ENCODE measurements at regions not wholly inside any gene's neighbourhood (a gene's known extent, or its start where the extent isn't known, plus 50 kb on each side); places are given as distances from the start of the nearest gene placed in this dataset.

DNA sequence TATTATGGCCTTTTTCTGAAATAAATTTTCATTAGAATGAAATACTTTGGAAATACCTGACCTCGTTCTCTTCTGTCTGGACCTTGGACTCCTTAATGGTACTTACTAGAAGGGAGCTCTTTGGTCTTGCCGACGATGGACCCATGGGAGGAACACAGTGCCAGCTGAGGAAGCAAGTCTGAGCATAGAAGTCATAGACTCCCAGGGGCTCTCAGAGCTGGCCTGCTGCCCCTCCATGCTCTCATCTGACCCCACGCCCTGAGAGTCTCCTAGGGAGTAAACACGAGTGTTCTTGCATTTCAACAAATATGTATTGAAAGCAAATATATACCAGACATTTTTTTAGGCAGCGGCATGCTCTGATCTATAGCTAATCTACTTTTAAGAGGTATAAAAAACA, 87.8 kb downstream of the PLEKHG1 start:
- WGBS, 2 donors, result 39 to 41% methylated on average over 6 of the region's 6 CpGs
- no peaks in the 10 kb centered on the region for H3K36me3 ChIP-seq
- no peaks in the 10 kb centered on the region for H3K9me3 ChIP-seq
- no peak overlapping the region for H3K4me3 ChIP-seq (replicated peaks in 1 of 3)
- no peak overlapping the region for H3K27ac ChIP-seq
- peak in 1 of 2 donors; percentile 29 for DNase-seq
- H3K27me3 ChIP-seq, result no peaks in the 10 kb centered on the region
- TF ChIP-seq, protein P1, sequence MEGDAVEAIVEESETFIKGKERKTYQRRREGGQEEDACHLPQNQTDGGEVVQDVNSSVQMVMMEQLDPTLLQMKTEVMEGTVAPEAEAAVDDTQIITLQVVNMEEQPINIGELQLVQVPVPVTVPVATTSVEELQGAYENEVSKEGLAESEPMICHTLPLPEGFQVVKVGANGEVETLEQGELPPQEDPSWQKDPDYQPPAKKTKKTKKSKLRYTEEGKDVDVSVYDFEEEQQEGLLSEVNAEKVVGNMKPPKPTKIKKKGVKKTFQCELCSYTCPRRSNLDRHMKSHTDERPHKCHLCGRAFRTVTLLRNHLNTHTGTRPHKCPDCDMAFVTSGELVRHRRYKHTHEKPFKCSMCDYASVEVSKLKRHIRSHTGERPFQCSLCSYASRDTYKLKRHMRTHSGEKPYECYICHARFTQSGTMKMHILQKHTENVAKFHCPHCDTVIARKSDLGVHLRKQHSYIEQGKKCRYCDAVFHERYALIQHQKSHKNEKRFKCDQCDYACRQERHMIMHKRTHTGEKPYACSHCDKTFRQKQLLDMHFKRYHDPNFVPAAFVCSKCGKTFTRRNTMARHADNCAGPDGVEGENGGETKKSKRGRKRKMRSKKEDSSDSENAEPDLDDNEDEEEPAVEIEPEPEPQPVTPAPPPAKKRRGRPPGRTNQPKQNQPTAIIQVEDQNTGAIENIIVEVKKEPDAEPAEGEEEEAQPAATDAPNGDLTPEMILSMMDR (IDR thresholded peaks at IDR 0.05), result no peak
- no peak for TF ChIP-seq POLR2A (IDR thresholded peaks at IDR 0.05)
- intact Hi-C loops (cut with DNase I), result no loop called here
- H3K4me1 ChIP-seq, result peaks cover 21 to 40% of the 10 kb centered on the region in 2 donors

DNA sequence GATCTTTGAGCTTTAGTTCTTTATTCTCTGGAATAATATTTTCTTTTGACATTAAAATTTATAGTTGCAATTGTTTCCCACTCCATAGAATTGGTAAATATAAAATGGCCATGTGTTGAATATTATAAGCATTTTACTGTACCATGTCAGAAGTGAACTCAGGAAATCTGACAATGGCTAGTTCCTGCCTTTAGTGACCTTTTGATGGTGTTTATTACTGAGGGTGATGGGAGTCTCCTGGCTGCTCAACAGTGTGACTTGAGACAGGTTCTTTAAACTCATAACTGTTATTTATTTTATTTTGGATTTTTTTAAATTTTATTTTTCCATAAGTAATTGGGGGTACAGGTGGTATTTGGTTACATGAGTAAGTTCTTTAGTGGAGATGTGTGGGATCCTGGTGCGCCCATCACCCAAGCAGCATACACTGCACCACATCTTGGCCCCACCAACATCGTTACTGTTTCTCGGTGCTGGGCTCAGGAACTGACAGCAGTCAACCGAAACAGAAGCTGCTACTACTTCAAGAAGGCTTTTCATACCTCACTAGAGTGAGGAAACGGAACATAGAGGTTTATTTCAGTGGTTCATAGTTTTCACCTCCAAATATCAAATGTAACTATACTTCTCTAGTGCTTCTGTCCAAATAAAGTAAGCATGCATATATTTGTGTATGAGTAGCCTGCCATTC, 90.4 kb downstream of the PLEKHG1 start:
- peaks cover 14 to 28% of the 10 kb centered on the region in 2 donors for H3K4me1 ChIP-seq
- no peak overlapping the region for H3K4me3 ChIP-seq (replicated peaks in 1 of 3)
- TF ChIP-seq, protein P1 (IDR thresholded peaks at IDR 0.05), result no peak
- no peak for TF ChIP-seq POLR2A (IDR thresholded peaks at IDR 0.05)
- no peaks in the 10 kb centered on the region for H3K36me3 ChIP-seq
- intact Hi-C loops (cut with DNase I), result no loop called here
- H3K27ac ChIP-seq, result no peak overlapping the region
- H3K27me3 ChIP-seq, result no peaks in the 10 kb centered on the region
- DNase-seq, result peak; percentile 41 to 43
- H3K9me3 ChIP-seq, result no peaks in the 10 kb centered on the region
- 38 to 50% methylated on average over 5 of the region's 5 CpGs for WGBS, 2 donors

DNA sequence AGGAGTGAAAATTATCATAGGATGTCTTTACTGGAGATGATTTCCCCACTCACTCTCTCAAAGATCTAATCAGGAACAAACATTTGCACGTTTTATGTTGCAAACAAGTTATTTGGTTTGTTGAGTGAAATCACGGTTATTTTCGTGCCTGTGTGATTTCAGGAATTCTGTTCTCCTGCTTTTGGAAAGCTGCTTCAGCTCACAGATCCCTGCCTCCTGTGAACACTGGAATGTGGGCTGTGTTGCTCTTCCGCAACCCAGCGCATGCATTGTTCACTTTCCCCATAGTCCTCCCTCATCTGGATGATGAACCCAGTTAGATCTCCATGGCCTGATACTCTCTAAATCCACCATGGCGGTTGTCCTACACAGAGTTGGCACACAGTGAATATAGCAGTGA, 91.0 kb downstream of the PLEKHG1 start:
- WGBS, 2 donors, result 77 to 78% methylated on average over 6 of the region's 6 CpGs
- no peaks in the 10 kb centered on the region for H3K27me3 ChIP-seq
- H3K27ac ChIP-seq, result no peak overlapping the region
- DNase-seq, result no peak
- intact Hi-C loops (cut with DNase I), result no loop called here
- TF ChIP-seq, protein P1 (IDR thresholded peaks at IDR 0.05), result no peak
- no peak for TF ChIP-seq POLR2A (IDR thresholded peaks at IDR 0.05)
- H3K4me3 ChIP-seq (replicated peaks in 1 of 3), result no peak overlapping the region
- H3K4me1 ChIP-seq, result peaks cover 12 to 25% of the 10 kb centered on the region in 2 donors
- no peaks in the 10 kb centered on the region for H3K9me3 ChIP-seq
- no peaks in the 10 kb centered on the region for H3K36me3 ChIP-seq

DNA sequence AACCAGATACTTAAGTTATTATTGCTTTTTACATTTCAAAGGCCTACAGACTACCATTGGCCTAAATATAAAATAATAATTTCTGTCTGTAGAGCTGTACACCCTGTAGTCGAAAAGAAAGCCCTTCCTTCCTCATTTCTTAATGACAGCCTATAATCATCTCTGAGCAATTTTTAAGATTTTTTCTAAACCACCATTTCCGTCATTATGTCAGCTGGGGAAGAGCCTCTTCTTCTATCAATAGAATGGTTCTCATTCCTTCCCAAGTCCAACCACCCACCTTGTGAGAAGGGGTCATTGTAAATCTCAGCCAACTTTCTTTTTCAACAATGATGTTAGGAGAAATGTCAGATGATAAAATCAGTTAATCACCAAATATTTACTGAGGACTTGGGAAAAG, 91.8 kb downstream of the PLEKHG1 start:
- H3K4me1 ChIP-seq, result peaks cover 12 to 25% of the 10 kb centered on the region in 2 donors
- 80% methylated on average over 2 of the region's 2 CpGs for WGBS, 2 donors
- H3K36me3 ChIP-seq, result no peaks in the 10 kb centered on the region
- no peak overlapping the region for H3K4me3 ChIP-seq (replicated peaks in 1 of 3)
- no peaks in the 10 kb centered on the region for H3K27me3 ChIP-seq
- H3K27ac ChIP-seq, result no peak overlapping the region
- no peaks in the 10 kb centered on the region for H3K9me3 ChIP-seq
- intact Hi-C loops (cut with DNase I), result no loop called here
- TF ChIP-seq POLR2A (IDR thresholded peaks at IDR 0.05), result no peak
- TF ChIP-seq, protein P1 (IDR thresholded peaks at IDR 0.05), result no peak
- no peak for DNase-seq

- peaks cover 12 to 22% of the 10 kb centered on the region in 2 donors for H3K4me1 ChIP-seq
- DNase-seq, result no peak
- H3K4me3 ChIP-seq (replicated peaks in 1 of 3), result no peak overlapping the region
- no peaks in the 10 kb centered on the region for H3K36me3 ChIP-seq
- TF ChIP-seq, protein P1 (IDR thresholded peaks at IDR 0.05), result no peak
- no peak for TF ChIP-seq POLR2A (IDR thresholded peaks at IDR 0.05)
- WGBS, 2 donors, result 93 to 95% methylated on average over 2 of the region's 2 CpGs
- no peaks in the 10 kb centered on the region for H3K9me3 ChIP-seq
- H3K27me3 ChIP-seq, result no peaks in the 10 kb centered on the region
- no peak overlapping the region for H3K27ac ChIP-seq
- intact Hi-C loops (cut with DNase I), result no loop called here
These were observed 92.9 kb downstream of the PLEKHG1 start for GRCh38 chr6:150692604-150693003.
